NCI-H1436 (cell line): ENCODE measurements at regions not wholly inside any gene's neighbourhood (a gene's known extent, or its start where the extent isn't known, plus 50 kb on each side); places are given as distances from the start of the nearest gene placed in this dataset.
"Not testable (repeated sequence)": the region's sequence is repeated elsewhere in the genome, so short reads cannot be mapped to it uniquely, and the experiment has no call there.

Source experiments
- DNase-seq: peaks from one replicate; lab custom pipeline; 2025; lab: John Stamatoyannopoulos, UW

DNA sequence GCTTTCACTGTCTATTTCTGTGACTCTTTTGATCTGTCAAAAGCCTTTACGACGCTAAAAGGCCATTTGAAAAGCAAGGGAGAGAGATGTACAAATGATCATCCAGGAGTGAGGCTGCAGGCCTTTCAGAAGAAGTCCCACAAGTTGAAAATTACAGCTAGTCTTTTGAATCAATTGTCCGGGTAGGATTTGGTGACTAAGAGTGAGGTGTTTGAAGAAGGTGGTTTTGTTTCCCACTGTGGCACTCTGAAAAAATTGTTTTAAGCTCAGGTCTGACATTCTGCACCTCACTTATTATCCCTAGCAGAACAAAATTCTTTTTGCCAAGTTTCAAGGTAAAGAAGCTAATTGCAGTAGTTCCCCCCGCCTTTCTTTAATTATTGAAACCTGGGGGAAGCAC lies 50.8 kb upstream of the TMEM108 start:
- no peak for DNase-seq

GRCh38 chr3:132984181-132984580 lies 54.0 kb upstream of the TMEM108 start:
- DNase-seq, result no peak

- DNase-seq, result no peak
These were observed 54.9 kb upstream of the TMEM108 start for GRCh38 chr3:132983143-132983770.

DNA sequence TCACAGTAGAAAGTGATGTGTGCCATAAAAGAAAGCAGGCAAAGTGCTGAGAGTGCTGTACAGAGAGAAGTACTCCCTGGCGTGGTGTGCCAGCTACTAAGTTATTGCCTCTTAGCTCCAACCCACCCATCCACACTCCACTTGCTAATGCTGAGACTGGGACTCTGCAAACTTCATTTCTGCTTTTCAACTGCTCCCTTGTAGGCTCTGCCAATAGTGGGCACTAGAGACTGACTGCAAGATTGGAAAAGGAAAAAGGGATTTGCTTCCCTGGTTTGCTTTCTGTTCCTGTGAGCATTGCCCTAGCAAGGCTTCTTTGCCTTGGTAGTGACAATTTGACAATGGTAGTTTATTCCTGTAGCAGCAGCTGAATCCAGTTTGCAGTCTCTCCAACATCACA lies 56.5 kb upstream of the TMEM108 start:
- no peak for DNase-seq

DNA sequence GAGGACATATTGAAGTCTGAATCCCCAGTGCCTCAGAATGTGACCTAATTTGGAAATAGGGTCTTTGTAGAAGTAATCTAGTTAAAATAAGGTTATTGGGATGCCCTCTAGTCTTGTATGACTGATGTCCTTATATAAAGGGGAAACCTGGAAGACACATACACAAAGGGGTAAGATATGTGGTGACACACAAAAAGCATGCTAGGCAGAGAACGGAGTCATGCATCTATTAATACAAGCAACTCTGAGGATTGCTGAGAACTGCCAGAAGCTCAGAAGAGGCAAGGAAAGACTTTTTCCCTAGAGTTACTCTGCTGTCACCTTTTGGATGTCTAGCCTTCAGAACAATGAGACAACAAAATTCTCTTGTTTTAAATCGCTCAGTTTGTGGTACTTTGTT lies 58.1 kb upstream of the TMEM108 start:
- DNase-seq, result no peak

DNA sequence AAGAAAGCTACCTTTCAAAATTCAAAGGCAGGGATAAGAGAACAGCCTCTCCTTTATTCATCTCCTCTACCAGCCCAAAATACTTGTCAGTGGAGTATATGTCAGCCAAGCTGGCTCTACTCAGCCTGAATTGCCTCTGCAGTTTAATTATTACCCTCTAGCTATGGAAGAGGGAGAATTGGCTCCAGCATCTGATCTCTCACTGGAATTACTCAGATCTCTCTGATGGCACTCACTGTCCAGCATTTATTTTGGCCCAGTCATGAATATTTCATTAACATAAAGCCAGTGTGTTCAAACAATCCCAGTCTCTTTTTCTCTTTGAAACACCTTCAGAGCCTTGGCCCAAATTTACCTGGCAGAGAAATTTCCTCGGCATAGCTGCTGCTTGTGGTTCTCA lies 58.6 kb upstream of the TMEM108 start:
- DNase-seq, result no peak

GRCh38 chr3:132978946-132979345 lies 59.2 kb upstream of the TMEM108 start:
- not testable (repeated sequence) for DNase-seq

DNA sequence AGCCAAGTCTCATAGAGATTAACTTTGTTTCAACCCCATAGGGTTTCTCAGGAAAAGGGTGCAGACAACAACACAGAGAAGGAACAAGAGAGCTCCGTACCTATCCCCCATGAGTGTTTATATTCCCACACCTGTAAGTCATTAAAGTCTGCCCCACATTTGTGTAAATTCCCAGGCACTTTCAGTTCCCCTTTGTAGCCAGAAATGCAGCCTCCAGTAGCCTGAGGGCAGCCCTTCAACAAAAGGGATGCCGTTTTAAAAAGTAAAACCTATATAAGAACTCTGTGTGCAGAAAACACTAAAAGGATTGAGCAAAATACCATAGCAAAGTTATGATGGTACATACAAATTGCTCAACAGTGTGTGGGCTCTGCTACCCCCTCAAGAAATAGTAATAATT lies 59.7 kb upstream of the TMEM108 start:
- DNase-seq, result no peak

DNA sequence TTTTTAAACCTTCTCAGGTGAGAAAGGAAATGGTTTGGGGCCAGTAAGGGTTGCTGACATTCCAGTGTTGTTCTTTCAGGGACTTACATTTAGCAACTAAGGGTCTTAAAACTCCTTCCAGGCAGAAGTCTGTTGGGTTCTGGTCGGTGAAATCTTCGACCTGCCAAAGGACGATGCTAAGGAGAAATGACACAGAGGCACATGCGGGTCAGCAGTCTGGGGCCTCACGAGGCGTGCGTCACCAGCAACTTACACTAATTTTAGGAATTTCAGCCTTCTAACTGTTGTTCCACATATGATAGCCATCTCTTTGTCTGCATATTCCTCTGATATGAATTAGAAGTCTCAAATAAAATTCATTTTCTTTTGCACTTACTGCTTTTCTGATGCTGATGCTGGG lies 64.1 kb upstream of the TMEM108 start:
- DNase-seq, result no peak

DNA sequence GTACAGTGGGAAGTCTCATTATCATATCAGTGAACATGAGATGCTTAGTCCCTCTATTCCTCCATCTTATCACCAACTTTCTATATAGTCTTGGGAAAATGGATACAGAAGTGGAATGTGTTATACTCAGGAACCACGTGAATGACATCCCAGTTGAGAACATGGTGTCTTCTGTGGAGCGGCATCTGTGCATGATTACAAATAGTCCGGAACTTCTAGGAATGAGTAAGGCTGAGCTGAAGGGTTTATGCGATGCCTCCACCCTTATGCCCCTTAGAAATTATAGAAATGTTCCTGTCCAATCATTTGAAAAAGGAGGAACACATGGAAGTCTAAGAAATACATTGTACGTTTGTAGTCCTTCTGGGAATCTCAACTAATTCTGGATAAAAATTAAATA lies 64.8 kb upstream of the TMEM108 start:
- DNase-seq, result no peak

DNA sequence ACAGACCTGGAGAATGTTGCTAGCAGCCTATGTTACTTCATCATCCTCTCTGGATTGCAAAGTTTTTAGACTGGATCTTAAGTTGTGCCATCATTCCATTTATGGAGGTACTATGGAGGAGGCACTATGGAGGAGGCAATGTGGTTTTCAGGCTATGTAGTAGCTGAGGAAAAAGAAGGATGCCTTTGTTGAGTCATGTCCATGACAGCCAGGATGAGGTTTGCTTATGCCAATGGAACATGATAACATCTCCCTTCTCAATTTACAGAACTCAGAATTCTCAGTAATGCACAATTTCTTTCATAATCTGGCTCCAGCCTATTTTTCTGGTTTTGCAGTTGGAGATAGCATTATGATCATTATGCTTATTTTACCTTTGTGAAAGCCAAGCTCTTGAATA lies 65.9 kb upstream of the TMEM108 start:
- no peak for DNase-seq

GRCh38 chr3:132966374-132966773 lies 71.8 kb upstream of the TMEM108 start:
- no peak for DNase-seq

- no peak for DNase-seq
These were observed 73.9 kb upstream of the TMEM108 start for GRCh38 chr3:132964266-132964665.

- no peak for DNase-seq
These were observed 74.4 kb upstream of the TMEM108 start for GRCh38 chr3:132963786-132964185.

DNA sequence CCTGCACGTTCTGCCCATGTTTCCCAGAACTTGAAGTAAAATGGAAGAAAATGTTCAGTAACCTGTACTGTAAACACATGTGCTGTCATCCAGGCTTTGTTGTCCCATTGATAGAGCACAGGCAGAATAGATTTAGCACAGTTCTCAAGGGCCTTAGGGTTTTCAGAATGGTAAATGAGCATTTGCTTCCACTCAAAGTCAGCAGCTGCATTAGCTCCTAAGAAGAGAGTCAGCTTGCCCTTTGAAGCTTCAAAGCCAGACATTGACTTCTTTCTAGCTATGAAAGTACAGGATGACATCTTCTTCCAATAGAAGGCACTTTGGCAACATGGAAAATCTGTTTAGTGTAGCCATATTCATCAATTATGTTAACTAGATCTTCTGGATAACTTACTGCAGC lies 76.2 kb upstream of the TMEM108 start:
- no peak for DNase-seq

- no peak for DNase-seq
These were observed 84.5 kb upstream of the TMEM108 start for GRCh38 chr3:132953683-132954082.

GRCh38 chr3:132927896-132928295 lies 110.3 kb upstream of the TMEM108 start:
- no peak for DNase-seq

DNA sequence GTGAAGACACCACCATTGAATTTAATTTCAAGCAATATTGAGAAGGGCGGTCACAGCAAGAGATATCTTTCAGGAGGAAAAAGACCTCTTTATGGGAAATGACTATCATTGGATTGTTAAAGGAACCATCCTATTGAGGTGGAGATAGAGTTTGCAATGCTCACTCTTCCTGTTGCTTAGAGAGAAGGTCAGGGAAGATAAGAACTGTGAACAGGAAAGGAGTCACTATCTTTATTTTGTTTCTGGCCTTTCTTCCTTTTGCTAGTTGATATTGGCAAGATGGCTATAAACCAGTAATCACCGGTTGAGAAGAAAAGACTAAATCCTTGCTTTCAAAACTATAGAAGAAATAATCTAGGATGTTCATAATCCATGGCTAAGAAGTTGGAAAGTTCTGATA lies 112.1 kb upstream of the TMEM108 start:
- no peak for DNase-seq

- no peak for DNase-seq
These were observed 112.8 kb upstream of the TMEM108 start for GRCh38 chr3:132925256-132925930.

GRCh38 chr3:132916096-132916495 lies 122.1 kb upstream of the TMEM108 start:
- no peak for DNase-seq

DNA sequence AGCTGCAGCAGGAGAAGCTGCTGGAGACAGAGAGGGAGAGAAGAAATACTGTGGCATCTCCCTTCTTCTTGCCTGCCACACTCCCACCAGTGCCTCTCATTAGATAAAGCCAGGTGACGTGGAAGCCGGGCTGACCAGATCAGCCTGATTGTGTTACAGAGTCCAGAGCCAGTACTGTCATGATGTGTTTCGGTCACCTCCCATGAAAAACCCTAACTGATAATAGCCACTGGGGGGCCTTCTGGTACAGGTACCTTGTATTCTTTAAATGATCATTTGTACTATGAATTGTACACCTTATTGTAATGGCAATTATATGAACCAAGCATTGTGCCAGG lies 125.8 kb upstream of the TMEM108 start:
- no peak for DNase-seq

DNA sequence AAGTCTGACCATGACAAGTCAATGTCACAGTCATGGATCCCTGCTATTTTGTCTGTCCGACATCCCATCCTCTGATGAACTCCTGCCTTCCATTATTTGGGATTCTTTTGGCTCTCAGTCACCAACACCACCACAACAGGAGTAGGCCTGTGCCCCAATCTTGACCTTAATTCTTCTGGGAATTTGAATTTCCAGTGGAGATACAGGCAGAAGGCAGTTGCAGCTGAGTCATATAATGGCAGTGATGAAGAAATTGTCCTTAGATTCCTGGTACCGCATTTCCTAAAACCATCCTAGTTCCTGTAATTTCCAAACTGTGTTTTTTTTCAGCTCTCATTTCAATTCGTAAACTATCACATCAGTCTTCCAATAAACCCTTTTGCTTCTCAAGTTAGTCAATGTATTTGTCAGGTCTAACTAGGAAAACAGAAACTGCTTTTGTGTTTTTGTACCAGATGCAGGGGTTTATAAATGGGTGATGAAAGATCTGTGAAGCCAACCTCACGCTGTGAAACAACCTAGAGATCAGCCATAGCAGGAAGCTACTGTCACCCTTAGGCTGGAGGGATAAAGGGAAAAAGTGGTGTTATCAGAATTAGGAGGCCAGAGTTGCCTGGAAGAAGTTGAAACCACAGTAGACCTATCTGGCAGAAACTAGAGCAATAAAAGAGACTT lies 126.3 kb upstream of the TMEM108 start:
- DNase-seq, result no peak

- no peak for DNase-seq
These were observed 130.9 kb upstream of the TMEM108 start for GRCh38 chr3:132907293-132907692.

- DNase-seq, result no peak
These were observed 137.7 kb upstream of the TMEM108 start for GRCh38 chr3:132900481-132900880.
